Mucosa of stomach (tissue), 1 donor: ENCODE measurements at regions not wholly inside any gene's neighbourhood (a gene's known extent, or its start where the extent isn't known, plus 50 kb on each side); places are given as distances from the start of the nearest gene placed in this dataset.
"Not testable (repeated sequence)": the region's sequence is repeated elsewhere in the genome, so short reads cannot be mapped to it uniquely, and the experiment has no call there.

ENCODE experiments used
- H3K27me3 ChIP-seq: one replicate; pipeline ENCODE4 v1.7.0; 2013; ENCODE audit warnings: mild to moderate bottlenecking, low read length; ENCODE audit not compliant: control insufficient read depth, insufficient read depth
- H3K36me3 ChIP-seq: one replicate; pipeline ENCODE4 v1.7.0; 2013; ENCODE audit warnings: low read length; ENCODE audit not compliant: control insufficient read depth, insufficient read depth
- H3K4me1 ChIP-seq: one replicate; pipeline ENCODE4 v1.7.0; 2013; ENCODE audit warnings: mild to moderate bottlenecking, low read length; ENCODE audit not compliant: control insufficient read depth, insufficient read depth
- H3K4me3 ChIP-seq: one replicate; pipeline ENCODE4 v1.7.0; 2013; ENCODE audit warnings: low read length
- H3K9ac ChIP-seq: one replicate; pipeline ENCODE4 v1.7.0; 2013; ENCODE audit warnings: mild to moderate bottlenecking, low read length, moderate library complexity
- H3K9me3 ChIP-seq: one replicate; pipeline ENCODE4 v1.7.0; 2013; ENCODE audit warnings: mild to moderate bottlenecking, low read length, moderate library complexity; ENCODE audit not compliant: control insufficient read depth
- donor health status: Pancreatic carcinoma.

DNA sequence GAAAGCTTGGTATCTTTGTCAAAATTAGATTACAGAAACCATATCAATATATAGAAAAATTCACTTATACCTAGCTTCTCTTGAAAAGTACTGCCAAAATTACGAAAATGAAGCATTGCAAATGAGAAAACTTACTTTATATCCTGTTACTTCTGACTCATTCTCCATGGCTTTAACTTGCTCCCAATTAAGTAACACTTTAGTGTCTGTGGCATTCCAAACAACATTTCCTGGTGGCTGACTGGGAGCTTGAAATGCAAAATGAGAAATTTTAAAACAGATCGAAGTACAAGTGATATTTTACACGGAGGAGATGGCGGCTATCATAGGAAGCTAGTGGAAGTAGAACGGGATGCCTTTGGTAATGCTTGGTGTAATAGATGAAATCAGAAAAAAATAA lies 347.3 kb downstream of the CNTN3 start:
- no peaks in the 10 kb centered on the region for H3K4me1 ChIP-seq
- no peaks in the 10 kb centered on the region for H3K9me3 ChIP-seq
- no peaks in the 10 kb centered on the region for H3K27me3 ChIP-seq
- no peak overlapping the region for H3K4me3 ChIP-seq
- H3K9ac ChIP-seq = no peak overlapping the region
- no peaks in the 10 kb centered on the region for H3K36me3 ChIP-seq

DNA sequence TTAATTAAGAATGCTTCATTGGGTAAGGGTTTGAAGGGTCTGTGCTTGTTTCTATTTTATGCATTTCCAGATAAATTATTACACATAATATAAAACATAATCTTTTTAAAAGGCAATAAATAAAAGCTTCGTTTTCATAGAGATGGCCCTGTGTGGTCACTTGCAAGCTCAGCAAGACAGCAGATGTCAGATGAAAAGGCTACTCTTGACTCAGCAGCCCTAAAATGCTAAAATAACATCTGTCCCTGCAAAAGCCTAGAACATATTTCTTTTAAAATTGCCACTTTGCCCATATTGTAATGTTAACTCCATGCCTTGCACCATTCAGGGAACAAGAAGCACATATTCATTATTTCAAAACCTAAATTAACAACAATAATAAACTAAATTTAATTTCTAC lies 349.4 kb downstream of the CNTN3 start:
- Histone ChIP-seq H3K36me3 (no peaks in the 10 kb centered on the region), H3K27me3 (no peaks in the 10 kb centered on the region), H3K4me1 (no peaks in the 10 kb centered on the region), H3K9me3 (no peaks in the 10 kb centered on the region), H3K4me3 (no peak overlapping the region), H3K9ac (no peak overlapping the region)

DNA sequence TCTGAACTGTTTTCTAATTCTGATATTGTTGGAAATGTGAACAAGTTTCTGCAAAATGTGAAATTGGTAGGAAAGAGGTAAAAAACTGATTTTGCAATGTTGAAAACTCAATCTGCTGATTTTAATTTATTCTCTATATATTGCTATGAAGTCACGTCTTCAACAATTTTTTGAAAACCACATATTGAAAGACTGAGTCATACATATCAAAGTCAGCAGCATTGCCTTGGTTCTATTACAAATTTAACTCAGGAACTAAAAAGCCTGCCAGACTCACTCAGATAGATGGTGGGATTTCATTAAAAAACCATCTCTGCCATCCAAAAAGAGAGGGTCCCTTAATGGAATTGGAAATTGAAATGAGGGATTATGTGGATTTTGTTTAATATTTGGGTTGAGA lies 351.4 kb downstream of the CNTN3 start:
- Histone ChIP-seq H3K9me3 (no peaks in the 10 kb centered on the region), H3K9ac (no peak overlapping the region), H3K36me3 (no peaks in the 10 kb centered on the region), H3K4me1 (no peaks in the 10 kb centered on the region), H3K4me3 (no peak overlapping the region), H3K27me3 (no peaks in the 10 kb centered on the region)

DNA sequence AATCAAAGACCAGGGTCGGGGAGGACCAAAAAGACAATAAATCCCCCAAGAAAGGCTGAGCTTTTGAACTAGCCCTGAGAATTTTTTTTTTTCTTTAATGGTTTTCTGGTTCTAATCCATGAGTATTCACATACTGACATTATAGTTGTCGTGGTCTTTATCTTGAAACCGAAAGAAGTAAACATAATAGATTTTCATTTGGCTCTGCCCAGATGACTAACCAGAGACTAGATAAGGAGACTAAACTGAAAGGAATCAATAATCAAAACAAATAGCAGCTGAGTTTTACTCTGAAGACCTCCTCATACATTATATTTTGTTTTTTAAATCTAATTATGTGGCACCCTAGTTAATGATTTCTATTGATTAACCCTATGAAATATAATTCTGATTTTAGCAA lies 381.4 kb downstream of the CNTN3 start:
- H3K9me3 ChIP-seq = no peaks in the 10 kb centered on the region
- H3K27me3 ChIP-seq = no peaks in the 10 kb centered on the region
- no peaks in the 10 kb centered on the region for H3K36me3 ChIP-seq
- H3K4me3 ChIP-seq = no peak overlapping the region
- peaks cover 31% of the 10 kb centered on the region for H3K4me1 ChIP-seq
- H3K9ac ChIP-seq = no peak overlapping the region

DNA sequence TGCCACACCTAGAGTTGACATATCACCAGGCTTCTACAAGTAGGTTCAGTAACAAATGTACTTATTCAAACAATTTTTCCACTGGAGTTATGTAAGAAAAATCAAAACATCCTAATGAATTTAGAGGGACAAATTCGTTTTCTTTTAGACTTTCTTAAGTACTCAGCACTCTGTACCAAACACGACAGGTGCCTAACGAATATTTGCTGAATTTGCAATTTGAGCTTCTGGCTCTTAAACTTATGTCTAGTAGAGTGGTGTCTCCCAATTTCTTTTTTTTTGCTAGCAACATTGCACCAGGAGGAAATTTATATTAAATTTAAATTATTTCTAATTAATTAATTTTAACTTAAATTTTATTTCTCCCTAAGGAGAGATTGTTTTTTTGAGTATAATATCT lies 397.0 kb downstream of the CNTN3 start:
- Histone ChIP-seq H3K4me1 (no peaks in the 10 kb centered on the region), H3K4me3 (no peak overlapping the region), H3K9ac (no peak overlapping the region), H3K27me3 (no peaks in the 10 kb centered on the region), H3K9me3 (no peaks in the 10 kb centered on the region), H3K36me3 (no peaks in the 10 kb centered on the region)

DNA sequence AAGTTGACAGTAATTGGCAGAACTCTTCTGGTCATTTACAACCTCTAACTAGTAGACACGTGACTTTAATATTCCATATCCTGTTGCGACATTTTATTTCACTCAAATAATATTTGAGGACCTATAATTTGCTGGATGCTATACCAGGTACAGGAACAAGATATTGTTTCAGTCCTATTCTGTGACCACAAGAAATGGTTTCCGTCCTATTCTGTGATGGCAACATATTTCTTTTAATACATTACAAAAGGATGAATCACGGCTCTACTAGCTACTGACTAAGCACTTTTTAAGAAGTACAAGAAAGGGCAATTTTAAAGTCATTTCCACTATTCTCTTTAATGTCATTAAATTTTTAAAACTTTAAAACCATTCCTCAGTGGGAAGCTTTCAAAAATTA lies 400.2 kb downstream of the CNTN3 start:
- H3K9ac ChIP-seq = no peak overlapping the region
- no peaks in the 10 kb centered on the region for H3K36me3 ChIP-seq
- H3K4me3 ChIP-seq = no peak overlapping the region
- no peaks in the 10 kb centered on the region for H3K27me3 ChIP-seq
- no peaks in the 10 kb centered on the region for H3K9me3 ChIP-seq
- no peaks in the 10 kb centered on the region for H3K4me1 ChIP-seq

DNA sequence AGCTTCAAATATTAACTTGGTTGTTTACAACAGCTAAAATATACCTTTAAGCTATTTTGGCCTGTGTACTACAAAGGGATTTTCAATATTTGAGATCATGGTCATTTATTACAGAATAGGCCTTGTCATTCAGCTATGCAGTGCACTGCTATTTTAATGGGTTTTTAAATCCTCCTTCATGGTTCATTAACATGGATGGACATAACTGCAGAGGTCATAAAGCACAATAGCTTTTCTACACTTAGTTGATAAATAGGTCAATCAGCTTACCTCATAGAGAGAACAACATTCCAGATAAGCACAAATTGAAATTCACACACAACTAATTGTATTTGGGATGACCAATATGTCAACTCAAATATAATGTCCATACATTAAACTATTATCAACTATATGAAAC lies 403.7 kb downstream of the CNTN3 start:
- no peaks in the 10 kb centered on the region for H3K36me3 ChIP-seq
- H3K27me3 ChIP-seq = no peaks in the 10 kb centered on the region
- no peak overlapping the region for H3K9ac ChIP-seq
- no peaks in the 10 kb centered on the region for H3K9me3 ChIP-seq
- no peak overlapping the region for H3K4me3 ChIP-seq
- H3K4me1 ChIP-seq = no peaks in the 10 kb centered on the region

DNA sequence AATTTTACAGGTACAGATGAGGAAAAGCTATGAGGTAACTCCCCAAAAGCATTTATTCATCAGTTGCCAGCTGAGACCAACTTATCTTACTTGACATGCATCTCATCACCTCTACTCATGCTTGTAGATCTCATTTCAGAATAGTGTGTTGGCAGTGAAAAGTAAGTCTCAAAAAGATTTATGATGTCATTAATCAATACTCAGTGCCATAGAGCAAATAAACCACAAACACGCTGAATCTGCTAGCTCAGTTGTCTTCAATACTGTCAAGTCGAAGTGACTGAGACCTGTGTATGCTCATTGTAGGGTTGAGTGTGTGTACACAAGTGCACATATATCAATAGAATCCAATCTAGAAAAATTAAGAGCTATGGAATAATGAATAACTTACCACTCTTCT lies 413.5 kb downstream of the CNTN3 start:
- peaks cover 4% of the 10 kb centered on the region for H3K27me3 ChIP-seq
- no peak overlapping the region for H3K9ac ChIP-seq
- H3K36me3 ChIP-seq = no peaks in the 10 kb centered on the region
- no peak overlapping the region for H3K4me3 ChIP-seq
- no peaks in the 10 kb centered on the region for H3K9me3 ChIP-seq
- H3K4me1 ChIP-seq = no peaks in the 10 kb centered on the region

DNA sequence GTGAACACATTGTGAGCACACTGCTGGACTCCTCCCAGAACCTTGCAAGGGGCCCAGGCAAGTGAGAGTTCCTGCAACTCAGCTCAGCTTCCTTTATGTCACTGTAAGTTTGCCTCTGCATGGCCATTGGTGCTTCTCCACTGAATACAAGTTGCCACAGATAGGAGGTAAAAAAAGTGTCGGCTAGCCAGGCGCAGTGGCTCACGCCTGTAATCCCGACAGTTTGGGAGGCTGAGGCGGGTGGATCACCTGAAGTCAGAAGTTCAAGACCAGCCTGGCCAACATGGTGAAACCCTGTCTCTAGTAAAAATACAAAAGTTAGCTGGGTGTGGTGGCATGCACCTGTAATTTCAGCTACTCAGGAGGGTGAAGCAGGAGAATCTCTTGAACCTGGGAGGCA lies 435.8 kb downstream of the CNTN3 start:
- H3K9me3 ChIP-seq, H3K36me3 ChIP-seq, H3K4me1 ChIP-seq, H3K9ac ChIP-seq, H3K4me3 ChIP-seq, H3K27me3 ChIP-seq: not testable (repeated sequence)

DNA sequence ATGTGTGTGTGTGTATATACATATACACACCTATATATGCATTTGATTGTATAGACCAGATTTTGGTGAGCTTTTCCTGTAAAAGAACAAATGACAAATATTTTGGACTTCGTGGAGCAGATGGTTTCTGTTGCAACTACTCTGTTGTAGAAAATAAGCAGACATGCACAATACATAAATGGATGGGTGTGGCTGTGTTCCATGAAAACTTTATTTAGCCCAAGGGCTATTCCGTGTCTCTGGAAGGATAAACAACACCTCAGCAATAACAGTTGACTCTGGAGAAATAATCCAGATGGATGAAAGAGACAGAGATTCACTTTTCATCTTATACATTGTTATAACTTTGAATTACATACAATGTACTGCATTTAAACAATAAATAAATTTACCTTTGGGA lies 441.4 kb downstream of the CNTN3 start:
- no peak overlapping the region for H3K4me3 ChIP-seq
- H3K36me3 ChIP-seq = no peaks in the 10 kb centered on the region
- no peak overlapping the region for H3K9ac ChIP-seq
- H3K27me3 ChIP-seq = no peaks in the 10 kb centered on the region
- no peaks in the 10 kb centered on the region for H3K9me3 ChIP-seq
- H3K4me1 ChIP-seq = no peaks in the 10 kb centered on the region

DNA sequence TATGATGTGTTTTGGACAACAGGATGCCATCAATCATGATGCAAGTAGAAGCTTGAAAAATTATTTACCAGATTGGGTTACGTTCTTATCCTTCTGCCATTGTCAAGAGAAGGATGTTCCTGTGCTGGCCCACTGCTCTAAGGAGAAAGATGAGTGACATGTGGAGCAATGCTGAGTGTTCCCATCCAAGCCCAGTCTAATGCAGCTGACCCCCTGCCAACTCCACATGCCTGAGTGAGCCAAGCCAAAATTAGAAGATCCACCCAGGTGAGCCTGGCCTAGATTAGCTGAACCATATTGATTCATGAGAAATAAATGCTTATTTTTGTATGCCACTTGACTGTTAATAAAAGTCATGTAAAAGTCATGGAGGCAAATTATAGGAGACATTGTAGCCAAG lies 446.5 kb downstream of the CNTN3 start:
- Histone ChIP-seq H3K9me3 (no peaks in the 10 kb centered on the region), H3K4me1 (no peaks in the 10 kb centered on the region), H3K9ac (no peak overlapping the region), H3K4me3 (no peak overlapping the region), H3K27me3 (no peaks in the 10 kb centered on the region), H3K36me3 (no peaks in the 10 kb centered on the region)

GRCh38 chr3:74165211-74165610 lies 449.2 kb downstream of the CNTN3 start:
- Histone ChIP-seq H3K36me3 (no peaks in the 10 kb centered on the region), H3K4me3 (no peak overlapping the region), H3K27me3 (no peaks in the 10 kb centered on the region), H3K9ac (no peak overlapping the region), H3K9me3 (no peaks in the 10 kb centered on the region), H3K4me1 (no peaks in the 10 kb centered on the region)

DNA sequence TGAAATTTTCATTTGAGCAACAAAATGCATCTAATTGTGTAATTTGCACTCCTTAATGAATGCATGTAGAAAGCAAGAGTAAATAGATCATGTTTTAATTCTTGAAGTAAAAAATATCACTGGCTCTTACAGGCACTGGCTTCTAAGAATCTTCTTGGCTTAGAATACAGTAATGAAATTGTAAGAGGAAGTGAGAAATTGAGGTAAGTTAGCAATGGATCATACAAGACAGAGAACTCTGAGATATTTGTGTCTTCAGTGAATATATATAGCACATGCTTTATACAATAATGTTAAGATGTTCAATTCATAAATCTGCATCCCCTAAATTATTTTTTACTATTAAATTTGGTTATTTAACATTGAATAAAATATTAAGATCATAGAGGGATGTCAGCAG lies 465.0 kb downstream of the CNTN3 start:
- H3K9ac ChIP-seq = no peak overlapping the region
- no peaks in the 10 kb centered on the region for H3K9me3 ChIP-seq
- no peaks in the 10 kb centered on the region for H3K36me3 ChIP-seq
- H3K4me3 ChIP-seq = no peak overlapping the region
- no peaks in the 10 kb centered on the region for H3K27me3 ChIP-seq
- H3K4me1 ChIP-seq = no peaks in the 10 kb centered on the region
